ENCODE measurements at regions not wholly inside any gene's neighbourhood (a gene's known extent, or its start where the extent isn't known, plus 50 kb on each side); places are given as distances from the start of the nearest gene placed in this dataset.
A peak's percentile ranks its signal among the peaks of the same experiment; 100 is the strongest.

DNA sequence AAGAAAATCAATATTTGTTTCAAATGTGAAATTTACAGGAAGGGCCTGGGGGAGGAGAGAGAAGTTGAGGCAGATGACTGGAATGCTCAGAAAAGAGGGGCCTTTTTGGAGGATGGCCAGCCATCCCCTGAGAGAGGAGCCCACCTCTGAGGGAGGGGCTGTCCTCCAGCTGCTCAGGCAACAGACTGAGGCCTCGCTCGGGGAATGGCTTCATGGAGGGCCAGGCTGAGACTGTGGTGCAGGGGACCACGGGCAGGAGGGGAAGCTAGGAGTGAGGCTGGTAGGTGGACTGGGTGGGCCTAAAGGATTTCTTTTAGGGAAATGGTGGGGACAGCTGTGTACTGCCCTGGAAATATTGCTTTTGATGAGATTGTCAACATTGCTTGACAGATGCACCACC is 73.5 kb upstream of the CADM1 start:
- Histone ChIP-seq H3K27ac (replicated peaks; ENCODE audit: low read length) (no peak overlapping the region), H2AFZ (ENCODE audit: low read length) (no peak overlapping the region), H2BK15ac (ENCODE audit: low read length) (no peak overlapping the region), H3K9ac (ENCODE audit: low read depth, low read length, poor library complexity) (no peak overlapping the region), H3K36me3 (replicated peaks in 1 of 2; ENCODE audit: control insufficient read depth in 2 of 2, insufficient read depth in 2 of 2, low read length in 2 of 2) (no peaks in the 10 kb centered on the region), H3K4me1 (ENCODE audit: control insufficient read depth in 2 of 2, insufficient read depth in 1 of 2, low read depth in 1 of 2, low read length in 2 of 2) (peaks cover 0 to 24% of the 10 kb centered on the region in 2 donors), H3K23ac (ENCODE audit: low read depth, low read length, poor library complexity) (no peak overlapping the region), H2BK12ac (ENCODE audit: low read length) (no peak overlapping the region), H3K4ac (ENCODE audit: low read length) (no peak overlapping the region), H3K79me1 (ENCODE audit: low read depth, low read length) (no peaks in the 10 kb centered on the region), H3K27me3 (ENCODE audit: control insufficient read depth in 3 of 3, insufficient read depth in 3 of 3, low read depth in 1 of 3, low read length in 3 of 3) (no peaks in the 10 kb centered on the region), H2BK120ac (ENCODE audit: low read depth, low read length) (no peak overlapping the region), H3K4me2 (ENCODE audit: insufficient read depth, low read length, poor library complexity, severe bottlenecking) (no peak overlapping the region), H3K4me3 (ENCODE audit: low read length in 2 of 2) (no peak overlapping the region), H3K18ac (ENCODE audit: low read length) (peak overlapping the region; percentile 62), H4K8ac (ENCODE audit: low read depth, low read length) (no peak overlapping the region), H2BK5ac (ENCODE audit: low read length) (no peak overlapping the region), H3K9me3 (replicated peaks in 1 of 2; ENCODE audit: control insufficient read depth in 2 of 2, insufficient read depth in 1 of 2, low read depth in 1 of 2, low read length in 2 of 2) (no peaks in the 10 kb centered on the region), H3K14ac (ENCODE audit: low read length) (no peak overlapping the region), H4K91ac (ENCODE audit: low read depth, low read length, poor library complexity) (no peak overlapping the region), H2AK5ac (ENCODE audit: low read depth, low read length) (no peak overlapping the region)
- DNase-seq (ENCODE audit: low spot score), result no peak
- no CpG with 5 or more reads among the region's 3 CpGs for WGBS, 2 donors (ENCODE audit: extremely low coverage in 2 of 2, insufficient read length in 2 of 2, insufficient replicate concordance in 1 of 2)

DNA sequence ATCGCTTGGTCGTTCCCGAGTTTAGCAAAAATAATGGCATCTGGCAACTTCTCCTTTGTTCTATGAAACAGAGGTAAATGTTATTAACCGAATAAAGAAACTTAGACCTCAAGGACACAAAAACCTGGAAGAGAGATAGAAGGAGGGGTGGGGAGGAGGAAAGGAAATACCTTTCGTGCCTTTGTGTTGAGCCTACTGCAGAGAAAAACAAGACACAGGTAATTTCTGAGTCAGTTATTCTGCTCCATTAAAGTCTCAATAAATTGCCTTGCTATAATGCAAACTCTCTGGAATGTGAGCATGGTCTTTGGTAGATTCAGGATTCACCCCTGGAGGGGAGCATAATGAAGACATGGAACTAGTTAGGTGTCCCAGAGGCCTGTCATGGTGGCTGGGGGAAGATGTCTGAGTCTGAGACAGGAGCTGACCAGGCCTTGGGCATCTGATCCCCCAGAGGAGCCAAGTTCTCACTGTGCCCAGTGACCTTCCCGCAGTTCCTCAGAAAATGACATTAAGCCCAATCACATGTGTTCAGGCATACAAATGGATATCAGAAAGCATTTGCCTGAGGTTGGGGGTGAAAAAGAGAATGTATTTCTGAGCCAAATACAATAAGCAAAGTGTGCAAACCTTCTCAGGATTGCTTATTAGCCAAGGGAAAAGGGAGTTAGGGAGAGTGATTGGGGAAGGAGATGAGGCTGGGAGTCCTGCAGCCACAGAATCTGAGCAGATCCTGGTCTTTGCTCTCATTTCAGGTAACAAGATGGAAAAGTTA is 72.6 kb upstream of the CADM1 start:
- no peak overlapping the region for H3K18ac ChIP-seq (ENCODE audit: low read length)
- no peak overlapping the region for H2BK15ac ChIP-seq (ENCODE audit: low read length)
- H3K27ac ChIP-seq (replicated peaks; ENCODE audit: low read length), result no peak overlapping the region
- H3K79me1 ChIP-seq (ENCODE audit: low read depth, low read length), result no peaks in the 10 kb centered on the region
- no peak overlapping the region for H3K9ac ChIP-seq (ENCODE audit: low read depth, low read length, poor library complexity)
- H2AK5ac ChIP-seq (ENCODE audit: low read depth, low read length), result no peak overlapping the region
- no peak overlapping the region for H3K4me2 ChIP-seq (ENCODE audit: insufficient read depth, low read length, poor library complexity, severe bottlenecking)
- no peak overlapping the region for H4K8ac ChIP-seq (ENCODE audit: low read depth, low read length)
- H3K27me3 ChIP-seq (ENCODE audit: control insufficient read depth in 3 of 3, insufficient read depth in 3 of 3, low read depth in 1 of 3, low read length in 3 of 3), result no peaks in the 10 kb centered on the region
- H3K4me3 ChIP-seq (ENCODE audit: low read length in 2 of 2), result no peak overlapping the region
- H2BK120ac ChIP-seq (ENCODE audit: low read depth, low read length), result no peak overlapping the region
- WGBS, 2 donors (ENCODE audit: extremely low coverage in 2 of 2, insufficient read length in 2 of 2, insufficient replicate concordance in 1 of 2), result no CpG with 5 or more reads among the region's 6 CpGs
- H3K4me1 ChIP-seq (ENCODE audit: control insufficient read depth in 2 of 2, insufficient read depth in 1 of 2, low read depth in 1 of 2, low read length in 2 of 2), result peaks cover 0 to 22% of the 10 kb centered on the region in 2 donors
- H2BK5ac ChIP-seq (ENCODE audit: low read length), result no peak overlapping the region
- no peak for DNase-seq (ENCODE audit: low spot score)
- no peak overlapping the region for H2BK12ac ChIP-seq (ENCODE audit: low read length)
- no peak overlapping the region for H2AFZ ChIP-seq (ENCODE audit: low read length)
- no peak overlapping the region for H3K4ac ChIP-seq (ENCODE audit: low read length)
- no peaks in the 10 kb centered on the region for H3K9me3 ChIP-seq (replicated peaks in 1 of 2; ENCODE audit: control insufficient read depth in 2 of 2, insufficient read depth in 1 of 2, low read depth in 1 of 2, low read length in 2 of 2)
- no peak overlapping the region for H3K23ac ChIP-seq (ENCODE audit: low read depth, low read length, poor library complexity)
- H3K36me3 ChIP-seq (replicated peaks in 1 of 2; ENCODE audit: control insufficient read depth in 2 of 2, insufficient read depth in 2 of 2, low read length in 2 of 2), result no peaks in the 10 kb centered on the region
- H4K91ac ChIP-seq (ENCODE audit: low read depth, low read length, poor library complexity), result no peak overlapping the region
- no peak overlapping the region for H3K14ac ChIP-seq (ENCODE audit: low read length)

DNA sequence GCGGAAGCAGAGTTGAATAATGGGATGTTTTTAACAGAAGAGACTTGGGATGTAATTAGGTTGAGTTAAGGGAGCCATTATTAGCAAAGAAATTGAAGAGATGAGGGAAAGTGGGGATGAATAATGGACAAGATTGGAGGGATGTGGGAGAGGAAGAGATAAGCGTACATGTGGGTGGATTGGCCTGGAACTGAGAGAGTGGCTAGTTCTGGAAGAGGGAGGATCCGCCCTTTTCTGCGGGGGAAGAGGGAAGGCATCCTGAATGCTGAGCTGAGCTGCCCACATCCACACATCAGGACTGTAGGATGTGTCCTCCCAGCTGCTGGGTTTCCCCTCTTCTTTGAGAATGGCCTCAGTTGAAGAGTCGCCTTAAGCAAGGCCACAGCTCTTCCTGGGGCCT is 68.3 kb upstream of the CADM1 start:
- Histone ChIP-seq H3K4me3 (ENCODE audit: low read length in 2 of 2) (no peak overlapping the region), H4K91ac (ENCODE audit: low read depth, low read length, poor library complexity) (no peak overlapping the region), H2AFZ (ENCODE audit: low read length) (no peak overlapping the region), H2AK5ac (ENCODE audit: low read depth, low read length) (no peak overlapping the region), H3K14ac (ENCODE audit: low read length) (no peak overlapping the region), H3K79me1 (ENCODE audit: low read depth, low read length) (no peaks in the 10 kb centered on the region), H3K9me3 (replicated peaks in 1 of 2; ENCODE audit: control insufficient read depth in 2 of 2, insufficient read depth in 1 of 2, low read depth in 1 of 2, low read length in 2 of 2) (no peaks in the 10 kb centered on the region), H3K9ac (ENCODE audit: low read depth, low read length, poor library complexity) (no peak overlapping the region), H3K27me3 (ENCODE audit: control insufficient read depth in 3 of 3, insufficient read depth in 3 of 3, low read depth in 1 of 3, low read length in 3 of 3) (no peaks in the 10 kb centered on the region), H3K4me2 (ENCODE audit: insufficient read depth, low read length, poor library complexity, severe bottlenecking) (no peak overlapping the region), H2BK5ac (ENCODE audit: low read length) (no peak overlapping the region), H3K23ac (ENCODE audit: low read depth, low read length, poor library complexity) (no peak overlapping the region), H2BK12ac (ENCODE audit: low read length) (no peak overlapping the region), H3K4ac (ENCODE audit: low read length) (no peak overlapping the region), H2BK120ac (ENCODE audit: low read depth, low read length) (no peak overlapping the region), H2BK15ac (ENCODE audit: low read length) (no peak overlapping the region), H4K8ac (ENCODE audit: low read depth, low read length) (no peak overlapping the region), H3K36me3 (replicated peaks in 1 of 2; ENCODE audit: control insufficient read depth in 2 of 2, insufficient read depth in 2 of 2, low read length in 2 of 2) (no peaks in the 10 kb centered on the region), H3K27ac (replicated peaks; ENCODE audit: low read length) (no peak overlapping the region), H3K18ac (ENCODE audit: low read length) (no peak overlapping the region), H3K4me1 (ENCODE audit: control insufficient read depth in 2 of 2, insufficient read depth in 1 of 2, low read depth in 1 of 2, low read length in 2 of 2) (no peaks in the 10 kb centered on the region)
- WGBS, 2 donors (ENCODE audit: extremely low coverage in 2 of 2, insufficient read length in 2 of 2, insufficient replicate concordance in 1 of 2), result no CpG with 5 or more reads among the region's 5 CpGs
- no peak for DNase-seq (ENCODE audit: low spot score)

DNA sequence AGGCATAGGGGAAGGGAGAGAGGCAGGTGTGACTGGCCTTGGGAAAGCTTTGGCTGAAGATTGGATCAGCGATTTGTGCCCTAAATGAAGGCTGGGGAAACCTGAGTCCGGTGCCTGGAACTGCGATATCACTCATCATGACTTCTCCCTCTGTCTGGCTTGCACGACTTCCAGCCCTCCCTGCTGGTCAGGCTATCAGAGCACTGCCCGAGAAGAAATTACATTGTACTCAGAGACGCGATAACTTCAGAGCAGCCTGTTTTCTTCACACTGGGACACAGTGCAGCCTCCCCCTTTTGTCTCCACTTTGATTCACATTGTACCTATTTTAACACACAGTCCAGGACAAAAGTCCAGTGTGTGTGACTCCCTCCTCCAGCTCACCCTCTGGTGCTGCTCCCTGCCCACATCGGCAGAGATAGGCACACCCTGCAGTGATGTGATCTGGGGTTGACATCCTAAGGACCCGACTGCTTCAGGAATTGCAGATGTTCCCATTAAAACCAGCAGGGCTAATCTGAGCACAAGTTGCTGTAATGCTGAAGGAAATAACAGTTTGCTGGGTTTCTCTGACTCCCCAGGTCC is 62.1 kb upstream of the CADM1 start:
- H3K27ac ChIP-seq (replicated peaks; ENCODE audit: low read length), result no peak overlapping the region
- H2AFZ ChIP-seq (ENCODE audit: low read length), result no peak overlapping the region
- H3K27me3 ChIP-seq (ENCODE audit: control insufficient read depth in 3 of 3, insufficient read depth in 3 of 3, low read depth in 1 of 3, low read length in 3 of 3), result no peaks in the 10 kb centered on the region
- H3K23ac ChIP-seq (ENCODE audit: low read depth, low read length, poor library complexity), result no peak overlapping the region
- H2AK5ac ChIP-seq (ENCODE audit: low read depth, low read length), result no peak overlapping the region
- H3K79me1 ChIP-seq (ENCODE audit: low read depth, low read length), result no peaks in the 10 kb centered on the region
- H3K9ac ChIP-seq (ENCODE audit: low read depth, low read length, poor library complexity), result no peak overlapping the region
- H4K8ac ChIP-seq (ENCODE audit: low read depth, low read length), result peak overlapping the region; percentile 43
- H2BK5ac ChIP-seq (ENCODE audit: low read length), result no peak overlapping the region
- no peak overlapping the region for H3K4me3 ChIP-seq (ENCODE audit: low read length in 2 of 2)
- H3K4me1 ChIP-seq (ENCODE audit: control insufficient read depth in 2 of 2, insufficient read depth in 1 of 2, low read depth in 1 of 2, low read length in 2 of 2), result peaks cover 0 to 7% of the 10 kb centered on the region in 2 donors
- no peaks in the 10 kb centered on the region for H3K36me3 ChIP-seq (replicated peaks in 1 of 2; ENCODE audit: control insufficient read depth in 2 of 2, insufficient read depth in 2 of 2, low read length in 2 of 2)
- no peaks in the 10 kb centered on the region for H3K9me3 ChIP-seq (replicated peaks in 1 of 2; ENCODE audit: control insufficient read depth in 2 of 2, insufficient read depth in 1 of 2, low read depth in 1 of 2, low read length in 2 of 2)
- H3K18ac ChIP-seq (ENCODE audit: low read length), result no peak overlapping the region
- H3K14ac ChIP-seq (ENCODE audit: low read length), result no peak overlapping the region
- H4K91ac ChIP-seq (ENCODE audit: low read depth, low read length, poor library complexity), result no peak overlapping the region
- no peak overlapping the region for H3K4me2 ChIP-seq (ENCODE audit: insufficient read depth, low read length, poor library complexity, severe bottlenecking)
- no peak overlapping the region for H2BK15ac ChIP-seq (ENCODE audit: low read length)
- no peak overlapping the region for H2BK12ac ChIP-seq (ENCODE audit: low read length)
- DNase-seq (ENCODE audit: low spot score), result no peak
- no peak overlapping the region for H2BK120ac ChIP-seq (ENCODE audit: low read depth, low read length)
- no peak overlapping the region for H3K4ac ChIP-seq (ENCODE audit: low read length)
- no CpG with 5 or more reads among the region's 9 CpGs for WGBS, 2 donors (ENCODE audit: extremely low coverage in 2 of 2, insufficient read length in 2 of 2, insufficient replicate concordance in 1 of 2)

All from neuronal stem cell (in vitro differentiated cells).